ENCODE measurements at regions not wholly inside any gene's neighbourhood (a gene's known extent, or its start where the extent isn't known, plus 50 kb on each side); places are given as distances from the start of the nearest gene placed in this dataset.

DNA sequence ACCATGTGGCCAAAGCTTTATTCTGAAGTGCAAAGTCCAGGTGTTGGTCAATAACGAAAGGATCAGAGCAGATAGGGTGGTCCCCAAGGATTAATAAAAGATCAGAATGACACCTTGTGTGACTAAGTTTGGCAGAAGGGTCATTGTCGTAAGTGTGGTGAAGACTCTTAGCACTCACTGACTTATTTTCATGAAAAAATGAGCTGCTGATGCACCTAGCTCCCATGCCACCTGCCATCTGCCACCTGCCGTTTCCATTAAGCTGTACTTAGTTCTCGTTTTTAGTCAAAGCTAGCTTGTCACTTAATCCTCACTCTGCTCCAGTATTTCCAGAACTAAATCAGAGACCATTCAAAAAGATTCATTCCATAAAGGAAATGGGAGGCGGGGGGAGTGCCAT lies 112.6 kb downstream of the SEC16B start:
- TF ChIP-seq, protein P1, sequence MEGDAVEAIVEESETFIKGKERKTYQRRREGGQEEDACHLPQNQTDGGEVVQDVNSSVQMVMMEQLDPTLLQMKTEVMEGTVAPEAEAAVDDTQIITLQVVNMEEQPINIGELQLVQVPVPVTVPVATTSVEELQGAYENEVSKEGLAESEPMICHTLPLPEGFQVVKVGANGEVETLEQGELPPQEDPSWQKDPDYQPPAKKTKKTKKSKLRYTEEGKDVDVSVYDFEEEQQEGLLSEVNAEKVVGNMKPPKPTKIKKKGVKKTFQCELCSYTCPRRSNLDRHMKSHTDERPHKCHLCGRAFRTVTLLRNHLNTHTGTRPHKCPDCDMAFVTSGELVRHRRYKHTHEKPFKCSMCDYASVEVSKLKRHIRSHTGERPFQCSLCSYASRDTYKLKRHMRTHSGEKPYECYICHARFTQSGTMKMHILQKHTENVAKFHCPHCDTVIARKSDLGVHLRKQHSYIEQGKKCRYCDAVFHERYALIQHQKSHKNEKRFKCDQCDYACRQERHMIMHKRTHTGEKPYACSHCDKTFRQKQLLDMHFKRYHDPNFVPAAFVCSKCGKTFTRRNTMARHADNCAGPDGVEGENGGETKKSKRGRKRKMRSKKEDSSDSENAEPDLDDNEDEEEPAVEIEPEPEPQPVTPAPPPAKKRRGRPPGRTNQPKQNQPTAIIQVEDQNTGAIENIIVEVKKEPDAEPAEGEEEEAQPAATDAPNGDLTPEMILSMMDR (conservative IDR thresholded peaks at IDR 0.05; ENCODE audit: low read length): no peak
- no peak for TF ChIP-seq EZH2phosphoT487 (IDR thresholded peaks at IDR 0.05; ENCODE audit: borderline replicate concordance)
